Heart right ventricle (tissue), 16 donors: ENCODE measurements at regions not wholly inside any gene's neighbourhood (a gene's known extent, or its start where the extent isn't known, plus 50 kb on each side); places are given as distances from the start of the nearest gene placed in this dataset.

Source experiments
- ATAC-seq, 8 donors: fragments of 200-7000 bp; cut with Tn5 transposase; one replicate each; pipeline ENCODE4 v1.9.1; 2020; ENCODE audit warnings: mild to moderate bottlenecking in 8 of 8, moderate library complexity in 8 of 8, moderate number of reproducible peaks in 1 of 8
- DNase-seq, 2 donors: peaks; one replicate each; pipeline ENCODE4 v3.0.0-alpha.2; 2020
- H3K27ac ChIP-seq, 10 donors: fragments of 200-600 bp; sonication (generic) in 2 of 10; one replicate each; pipeline versions ENCODE4 v1.5.0 to v1.8.0; 2020 to 2022; ENCODE audit warnings: mild to moderate bottlenecking in 3 of 10
- H3K27me3 ChIP-seq, 7 donors: fragments of 200-600 bp; one replicate each; pipeline ENCODE4 v1.8.0; 2021 to 2022; ENCODE audit warnings: mild to moderate bottlenecking in 2 of 7
- H3K36me3 ChIP-seq, 9 donors: fragments of 200-600 bp; sonication (generic) in 1 of 9; one replicate each; pipeline versions ENCODE4 v1.5.0 to v1.8.0; 2020 to 2022; ENCODE audit warnings: mild to moderate bottlenecking in 2 of 9
- H3K4me1 ChIP-seq, 9 donors: fragments of 200-600 bp; sonication (generic) in 1 of 9; one replicate each; pipeline versions ENCODE4 v1.5.0 to v1.8.0; 2020 to 2022; ENCODE audit warnings: mild to moderate bottlenecking in 4 of 9
- H3K4me3 ChIP-seq, 10 donors: fragments of 200-600 bp; sonication (generic) in 2 of 10; one replicate each; pipeline versions ENCODE4 v1.5.0 to v1.8.0; 2020 to 2022; ENCODE audit warnings: mild to moderate bottlenecking in 7 of 10, moderate library complexity in 2 of 10
- H3K9me3 ChIP-seq, 11 donors: fragments of 200-600 bp in 10 of 11; sonication (generic) in 2 of 11; one replicate each; pipeline versions ENCODE4 v1.5.0 to v1.8.0; 2013 to 2022; ENCODE audit warnings: mild to moderate bottlenecking in 2 of 11, control low read depth in 1 of 11, moderate library complexity in 1 of 11
- WGBS, 2 donors: extraction: QIAGEN DNeasy Blood & Tissue Kit; methylation state at CpG; one replicate each; pipeline ENCODE4 v1.1.7; 2013; ENCODE audit warnings: inconsistent platforms in 1 of 2; 5-methylcytosine and 5-hydroxymethylcytosine counted together
- intact Hi-C, 10 donors: fragments of 100-400 bp; cut with DNase I; formaldehyde crosslinking; loops; one replicate each; pipeline versions ENCODE4 v1.11.1 to v1.14.2; 2022
- TF ChIP-seq, protein P1 (sequence below), 9 donors: fragments of 200-600 bp; sonication (generic) in 2 of 9; IDR thresholded peaks; one replicate each; pipeline versions ENCODE4 v1.5.0 to v1.8.0; 2021 to 2022; ENCODE audit warnings: antibody characterized with exemption in 9 of 9, mild to moderate bottlenecking in 5 of 9, moderate library complexity in 1 of 9
- donor health status: Arrhythmogenic right ventricular cardiomyopathy.
- donor health status: ischemic (EF 13 %, LVEDD 7.1; RV severe dilation, severe dysfunction).
- donor health status: healthy with polysubstance abuse.
- donor health status: DM: no; HTN: yes; CAD: no.
- donor health status: DM: no; HTN: no; CAD: no.
- donor health status: ischemic (EF 25% LVEDD 6.9; RV normal size, moderate dysfunction).
- donor health status: ischemic (EF 25% LVEDD 5.7; RV mildly dilated, moderate dysfunction).
- donor health status: healthy.
- donor health status: DM: yes; HTN: yes; CAD: no.
- donor health status: Ischemic cardiomyopathy.
- donor health status: ischemic (EF 35%, LVEDD 5.7; RV mildly dilated, moderate dysfunction).
- donor health status: nonischemic (EF 11% LVEDD 7.7; RV severe dilation, severe dysfunction).
- donor health status: DM: yes; HTN: yes; CAD: no.
- donor health status: PGD.
- donor health status: ischemic (EF 29% LVEDD 5.4; RV normal size, mild dysfunction).
- donor health status: nonischemic (EF 23%, LVEDD 6.1; RV moderate dilation, normal function).

DNA sequence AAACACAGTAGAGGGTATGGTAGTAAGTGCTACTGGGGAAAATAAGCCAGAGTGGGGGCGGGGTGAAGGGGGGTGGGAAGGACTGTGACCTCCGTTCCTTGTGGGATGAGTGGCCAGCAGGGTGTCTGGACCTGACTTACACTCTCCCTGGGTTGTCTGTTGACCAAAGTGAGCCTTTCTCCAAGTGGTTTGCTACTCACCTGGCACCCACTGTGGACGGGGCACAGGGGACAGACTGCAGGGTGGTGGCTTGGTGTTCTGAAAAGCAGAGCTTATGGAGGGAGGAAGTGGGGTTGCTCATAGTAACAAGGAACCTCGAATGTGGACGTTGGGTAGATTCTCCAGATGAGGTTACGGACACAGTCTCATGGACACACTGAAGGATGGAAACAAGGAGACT, 94.4 kb upstream of the VRK1 start:
- TF ChIP-seq, protein P1, sequence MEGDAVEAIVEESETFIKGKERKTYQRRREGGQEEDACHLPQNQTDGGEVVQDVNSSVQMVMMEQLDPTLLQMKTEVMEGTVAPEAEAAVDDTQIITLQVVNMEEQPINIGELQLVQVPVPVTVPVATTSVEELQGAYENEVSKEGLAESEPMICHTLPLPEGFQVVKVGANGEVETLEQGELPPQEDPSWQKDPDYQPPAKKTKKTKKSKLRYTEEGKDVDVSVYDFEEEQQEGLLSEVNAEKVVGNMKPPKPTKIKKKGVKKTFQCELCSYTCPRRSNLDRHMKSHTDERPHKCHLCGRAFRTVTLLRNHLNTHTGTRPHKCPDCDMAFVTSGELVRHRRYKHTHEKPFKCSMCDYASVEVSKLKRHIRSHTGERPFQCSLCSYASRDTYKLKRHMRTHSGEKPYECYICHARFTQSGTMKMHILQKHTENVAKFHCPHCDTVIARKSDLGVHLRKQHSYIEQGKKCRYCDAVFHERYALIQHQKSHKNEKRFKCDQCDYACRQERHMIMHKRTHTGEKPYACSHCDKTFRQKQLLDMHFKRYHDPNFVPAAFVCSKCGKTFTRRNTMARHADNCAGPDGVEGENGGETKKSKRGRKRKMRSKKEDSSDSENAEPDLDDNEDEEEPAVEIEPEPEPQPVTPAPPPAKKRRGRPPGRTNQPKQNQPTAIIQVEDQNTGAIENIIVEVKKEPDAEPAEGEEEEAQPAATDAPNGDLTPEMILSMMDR (IDR thresholded peaks at IDR 0.05), result no peak
- H3K4me3 ChIP-seq, result no peak overlapping the region
- ATAC-seq, result no peak
- H3K4me1 ChIP-seq, result no peaks in the 10 kb centered on the region
- H3K27ac ChIP-seq, result no peak overlapping the region
- intact Hi-C loops, result no loop called here
- peaks cover 0 to 20% (median 0%) of the 10 kb centered on the region in 7 donors for H3K27me3 ChIP-seq
- peaks cover 0 to 4% (median 0%) of the 10 kb centered on the region in 11 donors for H3K9me3 ChIP-seq
- 75 to 83% methylated on average over 6 of the region's 6 CpGs for WGBS, 2 donors
- no peaks in the 10 kb centered on the region for H3K36me3 ChIP-seq
- DNase-seq, result no peak

DNA sequence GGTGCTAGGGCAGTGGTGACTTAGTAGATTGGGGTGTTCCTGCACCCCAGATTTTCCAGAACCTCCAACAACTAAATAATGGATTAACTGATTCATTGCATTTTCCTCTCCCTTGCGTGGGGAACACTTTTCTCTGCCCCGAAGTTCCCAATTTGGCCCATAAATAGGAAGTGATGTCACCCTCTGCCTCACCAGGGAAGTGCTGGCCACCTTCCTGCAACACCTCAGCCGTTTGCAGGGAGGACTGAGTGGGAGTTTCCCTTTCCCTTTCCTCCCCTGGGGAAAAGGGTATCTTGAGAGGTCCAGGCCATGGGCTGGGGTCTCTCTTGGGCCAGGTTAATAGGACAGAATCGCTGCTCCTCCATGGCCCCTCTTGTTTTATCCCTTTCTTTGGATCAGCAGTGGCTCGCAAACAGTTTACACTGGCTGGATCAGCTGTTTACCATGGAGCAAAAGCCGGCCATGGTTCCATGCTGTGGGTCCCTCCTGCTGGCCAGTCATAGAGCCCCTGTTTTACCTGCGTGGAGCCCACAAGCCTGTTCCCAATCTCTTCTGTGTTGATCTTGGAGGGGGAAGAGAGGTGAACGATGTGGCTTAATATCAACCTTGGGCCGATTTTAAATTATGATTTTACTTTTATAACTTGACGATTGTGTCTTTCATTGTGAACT, 91.6 kb upstream of the VRK1 start:
- ATAC-seq (no peak), DNase-seq (no peak)
- TF ChIP-seq, protein P1 (IDR thresholded peaks at IDR 0.05), result no peak
- intact Hi-C loops, result no loop called here
- no peaks in the 10 kb centered on the region for H3K4me1 ChIP-seq
- H3K36me3 ChIP-seq, result no peaks in the 10 kb centered on the region
- no peak overlapping the region for H3K27ac ChIP-seq
- no peaks in the 10 kb centered on the region for H3K9me3 ChIP-seq
- H3K27me3 ChIP-seq, result peaks cover 0 to 26% (median 4%) of the 10 kb centered on the region in 7 donors
- no peak overlapping the region for H3K4me3 ChIP-seq
- WGBS, 2 donors, result 51 to 62% methylated on average over 10 of the region's 10 CpGs

DNA sequence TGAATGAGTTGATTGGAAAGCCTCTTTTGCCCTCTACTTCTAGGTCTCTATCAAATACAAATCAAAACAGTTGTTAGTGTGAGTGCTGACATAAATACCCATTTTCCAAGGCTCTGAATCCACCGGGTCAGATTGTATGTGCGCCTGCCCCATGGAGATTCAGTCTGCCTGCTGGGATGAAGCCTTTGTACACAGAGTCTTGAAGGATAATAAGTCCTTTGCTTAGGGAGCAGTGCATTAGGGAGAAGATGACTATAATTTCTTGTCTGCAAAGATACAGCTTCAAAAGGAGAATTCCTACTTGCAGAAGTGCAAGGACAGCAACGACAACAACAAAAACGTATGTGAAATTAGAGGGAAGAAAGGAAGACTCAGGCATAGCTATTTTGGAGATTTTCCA, 90.3 kb upstream of the VRK1 start:
- WGBS, 2 donors, result 64 to 68% methylated on average over 4 of the region's 4 CpGs
- Histone ChIP-seq H3K4me3 (no peak overlapping the region), H3K27ac (no peak overlapping the region), H3K27me3 (peaks cover 0 to 28% (median 10%) of the 10 kb centered on the region in 7 donors), H3K9me3 (no peaks in the 10 kb centered on the region), H3K36me3 (no peaks in the 10 kb centered on the region), H3K4me1 (no peaks in the 10 kb centered on the region)
- ATAC-seq (no peak), DNase-seq (no peak)
- intact Hi-C loops, result no loop called here
- TF ChIP-seq, protein P1 (IDR thresholded peaks at IDR 0.05), result no peak

- peaks cover 0 to 32% (median 15%) of the 10 kb centered on the region in 7 donors for H3K27me3 ChIP-seq
- TF ChIP-seq, protein P1 (IDR thresholded peaks at IDR 0.05), result no peak
- ATAC-seq (no peak), DNase-seq (no peak)
- 81 to 85% methylated on average over 11 of the region's 11 CpGs for WGBS, 2 donors
- H3K9me3 ChIP-seq, result no peaks in the 10 kb centered on the region
- intact Hi-C loops, result no loop called here
- no peaks in the 10 kb centered on the region for H3K36me3 ChIP-seq
- H3K4me1 ChIP-seq, result no peaks in the 10 kb centered on the region
- no peak overlapping the region for H3K4me3 ChIP-seq
- H3K27ac ChIP-seq, result no peak overlapping the region
Observed at GRCh38 chr14:96710060-96710666, 87.0 kb upstream of the VRK1 start.
